ENCODE measurements at regions not wholly inside any gene's neighbourhood (a gene's known extent, or its start where the extent isn't known, plus 50 kb on each side); places are given as distances from the start of the nearest gene placed in this dataset.

DNA sequence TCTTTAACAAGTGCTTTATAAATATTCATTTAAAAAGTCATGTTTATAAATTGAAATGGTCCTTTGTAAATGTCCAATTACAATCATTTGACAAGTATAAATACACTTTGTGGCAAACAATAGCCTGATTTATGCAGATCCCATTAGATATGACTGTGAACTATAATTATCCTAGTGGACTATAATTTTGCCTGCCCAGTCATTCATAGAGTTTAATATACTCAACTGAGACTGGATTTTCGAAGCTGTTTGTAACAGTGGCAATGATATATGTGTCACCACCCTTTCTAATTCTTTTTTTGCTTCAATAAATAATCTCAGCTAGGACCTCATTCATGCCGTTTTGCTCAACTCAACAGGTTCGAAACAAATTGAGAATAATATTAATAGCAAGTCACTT, 732.0 kb downstream of the PCDH18 start:
- no peak for DNase-seq (ENCODE audit: low read depth in 1 of 2, low spot score in 1 of 2)
- no peaks in the 10 kb centered on the region for H3K27me3 ChIP-seq (ENCODE audit: insufficient read depth, poor library complexity, severe bottlenecking)
- no peak overlapping the region for H3K4me3 ChIP-seq (replicated peaks; ENCODE audit: insufficient read depth, low read length)
- H3K27ac ChIP-seq (replicated peaks): no peak overlapping the region
- TF ChIP-seq SPI1 (IDR thresholded peaks at IDR 0.05; ENCODE audit: borderline replicate concordance, low read depth): no peak
- no peak for TF ChIP-seq GABPA (IDR thresholded peaks at IDR 0.05; ENCODE audit: low read depth)
- no peak for TF ChIP-seq POLR2AphosphoS5 (IDR thresholded peaks at IDR 0.05; ENCODE audit: low read depth)
- TF ChIP-seq, protein P1, sequence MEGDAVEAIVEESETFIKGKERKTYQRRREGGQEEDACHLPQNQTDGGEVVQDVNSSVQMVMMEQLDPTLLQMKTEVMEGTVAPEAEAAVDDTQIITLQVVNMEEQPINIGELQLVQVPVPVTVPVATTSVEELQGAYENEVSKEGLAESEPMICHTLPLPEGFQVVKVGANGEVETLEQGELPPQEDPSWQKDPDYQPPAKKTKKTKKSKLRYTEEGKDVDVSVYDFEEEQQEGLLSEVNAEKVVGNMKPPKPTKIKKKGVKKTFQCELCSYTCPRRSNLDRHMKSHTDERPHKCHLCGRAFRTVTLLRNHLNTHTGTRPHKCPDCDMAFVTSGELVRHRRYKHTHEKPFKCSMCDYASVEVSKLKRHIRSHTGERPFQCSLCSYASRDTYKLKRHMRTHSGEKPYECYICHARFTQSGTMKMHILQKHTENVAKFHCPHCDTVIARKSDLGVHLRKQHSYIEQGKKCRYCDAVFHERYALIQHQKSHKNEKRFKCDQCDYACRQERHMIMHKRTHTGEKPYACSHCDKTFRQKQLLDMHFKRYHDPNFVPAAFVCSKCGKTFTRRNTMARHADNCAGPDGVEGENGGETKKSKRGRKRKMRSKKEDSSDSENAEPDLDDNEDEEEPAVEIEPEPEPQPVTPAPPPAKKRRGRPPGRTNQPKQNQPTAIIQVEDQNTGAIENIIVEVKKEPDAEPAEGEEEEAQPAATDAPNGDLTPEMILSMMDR (IDR thresholded peaks at IDR 0.05; ENCODE audit: insufficient read depth, low read length): no peak
- TF ChIP-seq, protein P2, sequence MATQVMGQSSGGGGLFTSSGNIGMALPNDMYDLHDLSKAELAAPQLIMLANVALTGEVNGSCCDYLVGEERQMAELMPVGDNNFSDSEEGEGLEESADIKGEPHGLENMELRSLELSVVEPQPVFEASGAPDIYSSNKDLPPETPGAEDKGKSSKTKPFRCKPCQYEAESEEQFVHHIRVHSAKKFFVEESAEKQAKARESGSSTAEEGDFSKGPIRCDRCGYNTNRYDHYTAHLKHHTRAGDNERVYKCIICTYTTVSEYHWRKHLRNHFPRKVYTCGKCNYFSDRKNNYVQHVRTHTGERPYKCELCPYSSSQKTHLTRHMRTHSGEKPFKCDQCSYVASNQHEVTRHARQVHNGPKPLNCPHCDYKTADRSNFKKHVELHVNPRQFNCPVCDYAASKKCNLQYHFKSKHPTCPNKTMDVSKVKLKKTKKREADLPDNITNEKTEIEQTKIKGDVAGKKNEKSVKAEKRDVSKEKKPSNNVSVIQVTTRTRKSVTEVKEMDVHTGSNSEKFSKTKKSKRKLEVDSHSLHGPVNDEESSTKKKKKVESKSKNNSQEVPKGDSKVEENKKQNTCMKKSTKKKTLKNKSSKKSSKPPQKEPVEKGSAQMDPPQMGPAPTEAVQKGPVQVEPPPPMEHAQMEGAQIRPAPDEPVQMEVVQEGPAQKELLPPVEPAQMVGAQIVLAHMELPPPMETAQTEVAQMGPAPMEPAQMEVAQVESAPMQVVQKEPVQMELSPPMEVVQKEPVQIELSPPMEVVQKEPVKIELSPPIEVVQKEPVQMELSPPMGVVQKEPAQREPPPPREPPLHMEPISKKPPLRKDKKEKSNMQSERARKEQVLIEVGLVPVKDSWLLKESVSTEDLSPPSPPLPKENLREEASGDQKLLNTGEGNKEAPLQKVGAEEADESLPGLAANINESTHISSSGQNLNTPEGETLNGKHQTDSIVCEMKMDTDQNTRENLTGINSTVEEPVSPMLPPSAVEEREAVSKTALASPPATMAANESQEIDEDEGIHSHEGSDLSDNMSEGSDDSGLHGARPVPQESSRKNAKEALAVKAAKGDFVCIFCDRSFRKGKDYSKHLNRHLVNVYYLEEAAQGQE (IDR thresholded peaks at IDR 0.05; ENCODE audit: insufficient replicate concordance, low read depth): no peak

DNA sequence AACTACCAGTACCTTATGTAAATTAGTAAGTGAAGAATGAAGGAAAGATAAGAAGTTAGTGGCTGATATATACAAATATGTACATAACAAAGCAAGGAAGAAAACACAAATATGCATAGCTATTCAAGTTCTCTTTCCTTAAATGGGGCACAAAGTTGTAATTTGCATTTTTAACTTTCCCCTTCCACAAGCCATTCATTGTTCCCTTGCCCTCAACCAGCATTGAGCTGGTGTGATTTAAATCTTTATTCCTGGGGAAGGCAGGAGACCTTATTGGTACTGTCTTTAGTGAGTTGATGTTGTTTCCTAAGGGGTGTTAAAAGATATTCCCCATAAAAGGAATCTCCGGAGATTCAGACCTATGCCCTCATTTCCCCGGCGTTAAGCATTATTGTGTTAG, 735.3 kb downstream of the PCDH18 start:
- DNase-seq (ENCODE audit: low read depth in 1 of 2, low spot score in 1 of 2): no peak
- Histone ChIP-seq H3K4me3 (replicated peaks; ENCODE audit: insufficient read depth, low read length) (no peak overlapping the region), H3K27ac (replicated peaks) (no peak overlapping the region), H3K27me3 (ENCODE audit: insufficient read depth, poor library complexity, severe bottlenecking) (no peaks in the 10 kb centered on the region)
- TF ChIP-seq, protein P2 (IDR thresholded peaks at IDR 0.05; ENCODE audit: insufficient replicate concordance, low read depth): no peak
- TF ChIP-seq GABPA (IDR thresholded peaks at IDR 0.05; ENCODE audit: low read depth) (no peak), POLR2AphosphoS5 (IDR thresholded peaks at IDR 0.05; ENCODE audit: low read depth) (no peak), SPI1 (IDR thresholded peaks at IDR 0.05; ENCODE audit: borderline replicate concordance, low read depth) (no peak)
- TF ChIP-seq, protein P1 (IDR thresholded peaks at IDR 0.05; ENCODE audit: insufficient read depth, low read length): no peak

DNA sequence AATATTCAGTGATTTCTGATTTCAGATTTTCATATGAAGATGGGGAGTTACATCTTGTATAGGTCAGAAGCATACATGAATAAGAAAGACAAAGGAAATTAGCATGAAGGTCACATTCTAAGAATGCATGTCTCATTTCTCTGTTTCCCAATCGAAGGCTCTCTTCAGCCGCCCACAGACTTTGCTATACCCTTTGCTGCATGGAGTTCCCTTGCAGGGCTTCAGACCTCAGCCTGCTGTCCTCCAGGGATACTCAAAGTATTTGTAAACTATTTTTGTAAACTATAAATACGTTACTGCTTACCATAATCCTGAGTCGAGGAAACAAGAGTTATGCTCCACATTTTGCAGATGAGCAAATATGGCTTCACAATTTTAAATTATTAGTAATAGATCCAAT, 738.4 kb downstream of the PCDH18 start:
- H3K27ac ChIP-seq (replicated peaks): no peak overlapping the region
- no peak overlapping the region for H3K4me3 ChIP-seq (replicated peaks; ENCODE audit: insufficient read depth, low read length)

More for the DNA sequence above, 738.4 kb downstream of the PCDH18 start:
- TF ChIP-seq SPI1 (IDR thresholded peaks at IDR 0.05; ENCODE audit: borderline replicate concordance, low read depth) (no peak), GABPA (IDR thresholded peaks at IDR 0.05; ENCODE audit: low read depth) (no peak), POLR2AphosphoS5 (IDR thresholded peaks at IDR 0.05; ENCODE audit: low read depth) (no peak)
- TF ChIP-seq, protein P1 (IDR thresholded peaks at IDR 0.05; ENCODE audit: insufficient read depth, low read length): no peak
- TF ChIP-seq, protein P2 (IDR thresholded peaks at IDR 0.05; ENCODE audit: insufficient replicate concordance, low read depth): no peak
- DNase-seq (ENCODE audit: low read depth in 1 of 2, low spot score in 1 of 2): no peak
- no peaks in the 10 kb centered on the region for H3K27me3 ChIP-seq (ENCODE audit: insufficient read depth, poor library complexity, severe bottlenecking)

Measured in HL-60 (cell line).